Tongue (tissue), 1 donor: ENCODE measurements at regions not wholly inside any gene's neighbourhood (a gene's known extent, or its start where the extent isn't known, plus 50 kb on each side); places are given as distances from the start of the nearest gene placed in this dataset.
"Not testable (repeated sequence)": the region's sequence is repeated elsewhere in the genome, so short reads cannot be mapped to it uniquely, and the experiment has no call there.

Experiments
- DNase-seq: peaks from one replicate; pipeline ENCODE4 v3.0.0-alpha.2; 2015

GRCh38 chr14:25699981-25700380 is 650.0 kb upstream of the STXBP6 start:
- no peak for DNase-seq

DNA sequence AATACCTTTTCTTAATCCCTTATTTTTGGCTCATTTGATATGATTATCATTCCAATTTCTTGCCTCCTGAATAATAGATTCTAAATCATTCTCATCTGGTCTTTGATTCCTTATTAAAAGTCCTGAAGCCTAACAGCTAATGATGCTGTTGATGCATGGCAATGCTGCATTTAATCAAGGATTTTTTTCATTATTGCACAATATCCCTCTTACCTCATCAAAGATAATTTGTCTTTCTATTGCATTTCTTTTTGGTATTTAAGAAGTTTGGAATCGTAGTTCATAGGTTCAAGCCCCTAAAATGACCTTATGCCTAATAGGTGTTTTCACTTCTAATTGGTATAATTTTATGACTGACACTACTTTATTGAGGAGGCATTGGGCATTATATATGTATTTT is 648.2 kb upstream of the STXBP6 start:
- DNase-seq: no peak

DNA sequence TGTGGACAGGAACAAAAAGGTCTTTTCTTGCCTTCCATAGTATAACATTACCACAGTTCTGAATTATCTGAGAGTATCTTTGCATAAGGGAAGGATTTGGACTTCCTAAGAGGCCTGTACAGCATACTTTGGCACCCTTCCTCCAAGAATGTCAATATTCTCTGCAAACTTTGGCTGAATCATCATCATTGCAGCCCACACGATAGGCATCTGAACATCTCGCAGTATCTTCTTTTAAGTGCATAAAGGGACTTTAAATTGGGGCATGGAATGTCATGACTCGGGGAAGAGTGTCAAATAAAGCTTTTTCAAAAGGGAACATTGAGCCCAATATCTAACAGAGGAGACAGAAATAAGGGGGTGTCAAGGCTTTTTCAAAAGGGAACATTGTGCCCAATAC is 646.2 kb upstream of the STXBP6 start:
- DNase-seq: no peak

- no peak for DNase-seq
Measured at GRCh38 chr14:25685004-25685403, 635.1 kb upstream of the STXBP6 start.

- no peak for DNase-seq
Measured at GRCh38 chr14:25680934-25681333, 631.0 kb upstream of the STXBP6 start.

DNA sequence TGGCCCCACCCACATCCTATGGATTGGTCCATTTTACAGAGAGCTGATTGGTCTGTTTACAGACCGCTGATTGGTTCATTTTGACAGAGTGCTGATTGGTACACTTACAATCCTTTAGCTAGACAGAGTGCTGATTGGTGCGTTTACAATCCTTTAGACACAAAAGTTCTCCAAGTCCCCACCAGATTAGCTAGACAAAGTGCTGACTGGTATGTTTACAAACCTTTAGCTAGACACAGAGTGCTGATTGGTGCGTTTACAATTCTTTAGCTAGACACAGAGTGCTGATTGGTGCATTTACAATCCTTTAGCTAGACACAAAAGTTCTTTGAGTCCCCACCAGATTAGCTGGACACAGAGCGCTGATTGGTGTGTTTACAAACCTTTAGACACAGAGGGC is 630.6 kb upstream of the STXBP6 start:
- not testable (repeated sequence) for DNase-seq

DNA sequence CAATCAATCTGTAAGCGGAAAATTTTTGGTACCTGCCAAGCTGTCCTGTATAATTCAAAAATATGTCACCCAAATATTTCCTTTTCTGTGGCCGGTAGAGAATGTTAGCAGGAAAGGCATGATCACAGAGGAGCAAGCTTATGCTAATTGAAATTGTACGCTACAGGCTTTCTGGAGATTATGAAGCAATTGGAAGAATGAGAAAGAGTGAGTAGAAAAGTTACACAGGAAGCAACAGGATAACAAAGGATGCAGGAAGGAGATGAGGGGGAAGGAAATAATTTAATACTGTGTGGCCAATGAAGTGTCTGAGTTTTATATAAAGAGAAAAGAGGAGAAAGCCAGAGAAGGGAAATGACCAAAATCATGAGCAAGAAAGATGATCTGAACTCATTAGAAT is 627.2 kb upstream of the STXBP6 start:
- no peak for DNase-seq

DNA sequence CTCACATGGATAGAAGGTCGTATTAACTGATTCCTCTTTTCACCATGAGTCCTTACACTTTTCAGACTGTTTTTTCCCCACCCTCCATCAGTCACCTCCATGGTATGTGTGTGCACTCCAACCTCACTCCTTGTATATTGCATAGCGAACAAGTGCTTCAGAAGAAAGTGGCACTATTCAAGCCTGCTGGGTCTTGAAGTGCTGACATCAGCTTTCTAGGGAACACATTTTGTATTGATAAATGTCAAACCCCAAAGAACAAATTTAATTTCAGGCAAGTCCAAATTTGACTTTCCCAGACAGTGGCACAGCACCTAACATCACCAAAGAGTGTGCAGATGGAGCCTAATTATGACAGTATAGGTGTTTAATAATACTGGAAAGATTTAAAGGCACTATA is 617.4 kb upstream of the STXBP6 start:
- DNase-seq: no peak

- DNase-seq: no peak
Measured at GRCh38 chr14:25666877-25667276, 616.9 kb upstream of the STXBP6 start.

- DNase-seq: no peak
Measured at GRCh38 chr14:25658988-25659387, 609.0 kb upstream of the STXBP6 start.

DNA sequence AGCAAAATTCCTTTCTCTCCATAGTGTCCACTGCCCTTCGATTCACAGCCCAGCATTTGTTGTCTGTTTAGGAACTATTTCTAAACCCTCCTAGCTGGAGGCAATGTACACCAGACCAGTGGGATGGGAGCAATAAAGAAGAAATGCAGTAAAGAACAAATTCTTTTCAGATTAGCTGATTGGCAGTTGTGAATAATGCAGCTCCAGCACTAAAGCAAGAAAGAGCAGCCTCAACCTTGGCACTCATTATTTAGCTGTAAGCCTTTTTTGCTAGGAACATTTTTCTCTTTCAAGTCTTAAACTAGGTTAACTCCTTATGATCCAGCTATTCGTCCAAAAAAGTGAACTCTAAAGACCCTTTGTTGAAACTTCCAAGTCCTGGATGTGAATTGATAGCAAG is 580.5 kb upstream of the STXBP6 start:
- no peak for DNase-seq

DNA sequence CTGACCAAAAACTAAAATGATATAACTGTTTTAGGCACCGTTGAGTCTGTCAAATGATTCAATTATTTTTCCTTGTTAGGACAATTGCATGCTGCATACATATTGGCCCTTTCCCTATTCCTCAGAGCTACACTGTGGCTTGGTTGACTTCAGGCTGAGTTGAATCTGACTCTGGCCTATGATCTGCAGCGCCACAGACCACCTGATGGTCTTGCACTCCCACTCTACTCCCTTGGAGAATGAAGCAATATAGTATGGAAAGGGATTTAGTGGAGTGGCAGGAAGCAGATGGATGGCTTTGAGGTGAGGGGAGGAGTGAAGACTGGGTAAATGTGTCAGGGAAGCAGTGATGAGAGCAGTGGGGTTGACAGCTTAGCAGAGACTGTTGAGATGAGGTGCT is 579.0 kb upstream of the STXBP6 start:
- no peak for DNase-seq

DNA sequence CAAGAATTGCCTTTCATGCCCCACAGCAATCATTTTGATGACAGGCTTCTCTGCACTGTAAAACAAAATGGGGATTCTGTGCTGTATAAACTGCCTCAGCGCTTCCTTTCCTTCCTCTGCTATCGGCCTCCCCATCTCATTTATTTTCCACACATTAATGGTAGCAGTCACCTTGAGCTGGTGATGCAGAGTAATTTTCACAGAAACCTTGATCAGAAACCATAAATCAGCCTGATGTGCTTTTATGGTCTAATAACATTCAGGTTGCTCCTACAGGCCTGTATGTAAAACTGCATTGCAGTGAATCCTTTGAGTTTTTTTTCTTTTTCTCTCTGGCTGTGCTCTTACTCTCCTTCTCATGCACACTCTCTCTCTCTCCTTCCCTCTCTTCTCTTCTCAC is 578.4 kb upstream of the STXBP6 start:
- DNase-seq: no peak

DNA sequence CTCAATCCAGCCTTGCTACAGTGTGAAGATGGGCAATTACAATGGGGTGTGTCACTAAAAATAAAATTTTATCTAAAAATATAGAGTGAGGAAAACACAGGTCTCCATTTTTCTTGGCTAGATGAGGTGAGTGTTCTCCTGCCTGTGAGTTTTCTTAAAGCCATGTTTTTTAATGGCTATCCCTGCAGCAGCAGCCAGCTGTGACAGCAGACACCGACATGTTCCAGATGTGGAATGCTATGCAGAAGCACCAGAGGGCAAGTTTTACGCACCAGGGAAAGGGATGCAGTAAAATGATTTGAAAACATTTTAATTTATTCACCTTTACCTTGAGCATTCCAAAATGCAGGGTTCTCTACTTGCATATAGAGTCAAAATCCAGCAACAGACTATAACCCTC is 577.0 kb upstream of the STXBP6 start:
- peak; percentile 18 for DNase-seq

GRCh38 chr14:25622763-25623162 is 572.8 kb upstream of the STXBP6 start:
- DNase-seq: no peak

DNA sequence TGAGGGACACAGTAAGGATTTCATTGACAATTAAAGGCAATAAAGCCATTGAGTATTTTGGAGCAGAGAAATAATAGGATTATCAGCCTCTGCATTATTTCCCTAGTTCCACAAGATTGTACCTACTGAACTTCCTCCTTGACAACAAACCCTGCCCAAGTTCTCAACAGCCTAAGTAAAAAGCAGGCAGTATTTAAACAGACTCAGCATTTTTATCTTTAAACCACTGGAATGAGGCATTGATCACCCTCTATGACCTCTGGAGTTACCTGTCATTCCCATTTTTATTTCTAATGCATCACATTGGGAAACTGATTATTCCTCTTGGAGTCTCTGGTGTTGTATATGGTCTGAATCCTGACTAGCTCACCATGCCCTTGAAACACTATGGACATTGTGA is 570.6 kb upstream of the STXBP6 start:
- no peak for DNase-seq

DNA sequence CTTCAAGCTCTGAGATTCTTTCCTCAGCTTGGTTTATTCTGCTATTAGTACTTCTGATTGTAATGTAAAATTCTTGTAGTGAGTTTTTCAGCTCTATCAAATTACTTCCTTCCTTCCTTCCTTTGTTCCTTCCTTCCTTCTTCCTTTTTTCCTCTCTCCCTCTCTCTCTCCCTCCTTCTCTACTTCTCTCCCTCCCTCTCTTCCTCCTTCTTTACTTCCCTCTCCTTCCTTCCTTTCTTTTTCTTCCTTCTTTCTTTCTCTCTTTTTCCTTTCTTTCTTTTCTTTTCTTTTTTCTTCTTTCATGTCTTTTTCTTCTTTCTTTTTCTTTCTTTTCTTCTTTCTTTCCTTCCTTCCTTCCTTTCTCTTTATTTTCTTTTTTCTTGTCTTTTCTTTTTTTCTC is 565.2 kb upstream of the STXBP6 start:
- DNase-seq: no peak

DNA sequence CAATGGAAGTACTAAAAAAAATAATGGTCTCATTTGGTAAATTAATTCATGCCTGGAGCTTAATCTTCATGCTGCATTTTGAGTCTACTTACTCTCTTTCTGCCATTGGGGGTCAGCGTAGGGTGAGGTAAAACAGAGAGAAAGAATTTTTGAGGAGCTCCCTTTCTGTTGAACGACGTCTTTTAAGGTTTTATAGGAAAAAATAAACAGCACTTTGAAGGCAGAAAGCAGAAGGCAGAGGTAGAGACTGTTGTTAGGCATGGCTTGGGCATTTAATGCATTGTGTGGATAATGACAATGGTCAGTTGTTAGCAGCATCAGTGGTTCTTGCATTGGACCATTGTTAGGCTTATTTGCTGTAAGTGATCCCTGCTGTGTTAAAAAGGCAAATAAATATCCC is 557.2 kb upstream of the STXBP6 start:
- peak; percentile 21 for DNase-seq

DNA sequence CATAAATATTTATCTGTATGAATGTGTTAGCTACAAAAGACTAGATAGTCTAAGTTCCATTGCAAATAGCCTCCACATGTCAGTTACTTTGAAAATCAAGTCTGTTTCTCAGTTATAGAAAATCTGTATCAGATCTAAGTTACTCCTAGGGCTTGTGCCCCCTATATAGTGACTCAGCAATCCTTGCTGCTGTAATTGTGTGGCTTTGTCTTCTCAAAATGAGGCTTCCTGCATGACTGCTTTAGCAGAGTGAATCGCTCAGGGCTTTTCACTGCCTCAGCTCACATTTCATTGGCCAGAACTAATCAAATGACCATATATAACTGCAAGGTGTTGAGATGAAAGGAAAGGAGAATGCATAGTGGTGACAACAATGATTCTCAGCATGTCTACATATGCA is 552.2 kb upstream of the STXBP6 start:
- no peak for DNase-seq

DNA sequence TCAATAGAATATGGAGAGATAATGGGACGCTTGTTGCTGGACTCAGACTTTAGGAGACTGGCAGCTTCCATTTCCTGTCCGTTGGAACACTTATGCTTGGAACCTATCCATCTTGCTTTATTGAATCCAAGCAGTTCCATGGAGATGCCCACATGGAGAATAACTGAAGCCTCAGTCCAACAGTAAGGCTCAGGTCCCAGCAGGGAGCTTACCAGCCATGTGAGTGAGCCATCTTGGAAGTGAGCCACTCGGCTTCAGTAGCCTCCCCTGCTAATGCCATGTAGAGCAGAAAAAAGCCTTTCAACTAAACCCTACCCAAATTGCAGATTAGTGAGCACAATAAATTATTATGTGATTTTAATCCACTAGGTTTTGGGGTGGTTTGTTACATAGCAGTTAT is 538.8 kb upstream of the STXBP6 start:
- no peak for DNase-seq

DNA sequence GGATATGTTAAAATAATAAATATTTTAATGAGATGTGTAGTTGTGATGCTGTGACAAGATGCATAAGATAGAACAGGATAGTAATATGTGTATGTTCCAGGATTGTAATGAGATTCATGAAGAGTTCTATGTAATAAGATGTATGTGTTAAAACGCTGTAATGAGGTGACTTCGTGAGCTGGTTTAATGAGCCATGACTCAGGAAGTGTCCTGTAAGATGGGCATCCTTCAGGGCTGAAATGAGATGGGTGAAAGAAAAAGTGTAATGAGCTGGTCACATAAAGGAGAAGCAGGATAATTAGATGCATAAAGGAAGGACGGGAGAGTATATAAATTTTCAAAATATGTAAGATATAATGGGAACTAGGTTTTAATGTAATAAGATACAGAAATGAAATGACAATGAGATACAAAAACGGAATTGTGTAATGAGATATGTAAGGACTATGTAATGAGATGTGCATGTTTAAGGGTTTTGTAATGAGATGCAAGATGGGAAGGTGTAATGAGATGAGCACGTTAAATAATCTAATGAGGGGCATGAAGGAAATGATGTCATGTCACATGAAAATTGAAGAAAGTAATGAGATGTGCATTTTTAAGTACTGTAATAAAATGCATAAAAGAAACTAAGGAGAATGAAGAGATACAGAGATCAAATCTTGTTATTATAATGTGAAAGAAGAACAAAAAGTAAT is 524.8 kb upstream of the STXBP6 start:
- DNase-seq: no peak

DNA sequence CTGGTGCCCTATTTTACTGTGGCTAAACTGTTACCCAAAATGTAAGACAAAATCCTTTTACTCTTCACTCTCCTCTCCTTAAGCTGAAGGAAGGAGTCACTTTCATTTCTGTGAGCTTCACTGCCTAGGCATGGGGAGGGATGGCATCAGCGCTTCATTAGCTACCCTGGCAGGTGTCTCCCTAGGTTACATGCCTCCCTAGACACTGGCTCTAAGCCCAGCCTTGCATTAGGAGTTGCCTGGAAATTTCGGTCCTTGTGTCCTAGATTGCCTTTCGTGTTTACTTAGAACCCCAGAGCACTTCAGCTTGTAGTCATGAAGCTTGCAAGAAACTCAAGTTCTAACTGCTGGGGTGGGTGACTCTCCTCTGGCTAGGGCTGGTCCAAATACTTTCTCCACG is 520.5 kb upstream of the STXBP6 start:
- no peak for DNase-seq

GRCh38 chr14:25557466-25557865 is 507.5 kb upstream of the STXBP6 start:
- no peak for DNase-seq

GRCh38 chr14:25552826-25553225 is 502.9 kb upstream of the STXBP6 start:
- no peak for DNase-seq

- no peak for DNase-seq
Measured at GRCh38 chr14:25551674-25552073, 501.7 kb upstream of the STXBP6 start.
